Renal cortical epithelial cell (primary cell): ENCODE measurements at regions not wholly inside any gene's neighbourhood (a gene's known extent, or its start where the extent isn't known, plus 50 kb on each side); places are given as distances from the start of the nearest gene placed in this dataset.

ENCODE experiments used
- DNase-seq: peaks from one replicate; pipeline ENCODE4 v3.0.0-alpha.2; 2011; ENCODE audit warnings: low read depth

GRCh38 chr10:8481718-8482504 lies 427.4 kb downstream of the GATA3 start:
- DNase-seq = no peak

- DNase-seq = no peak
Measured at GRCh38 chr10:8485032-8485431, 430.5 kb downstream of the GATA3 start.

GRCh38 chr10:8487346-8487745 lies 432.9 kb downstream of the GATA3 start:
- DNase-seq = no peak

- DNase-seq = no peak
Measured at GRCh38 chr10:8489232-8489631, 434.7 kb downstream of the GATA3 start.

GRCh38 chr10:8489823-8490222 lies 435.3 kb downstream of the GATA3 start:
- no peak for DNase-seq

GRCh38 chr10:8498290-8498689 lies 443.8 kb downstream of the GATA3 start:
- no peak for DNase-seq

GRCh38 chr10:8498881-8499280 lies 444.4 kb downstream of the GATA3 start:
- DNase-seq = peak; percentile 12

GRCh38 chr10:8499312-8499711 lies 444.8 kb downstream of the GATA3 start:
- peak; percentile 34 for DNase-seq

- no peak for DNase-seq
Measured at GRCh38 chr10:8499752-8500390, 445.4 kb downstream of the GATA3 start.

GRCh38 chr10:8502573-8502972 lies 448.1 kb downstream of the GATA3 start:
- DNase-seq = no peak

- no peak for DNase-seq
Measured at GRCh38 chr10:8504499-8504898, 450.0 kb downstream of the GATA3 start.

- no peak for DNase-seq
Measured at GRCh38 chr10:8507156-8507555, 452.7 kb downstream of the GATA3 start.

GRCh38 chr10:8508882-8509281 lies 454.4 kb downstream of the GATA3 start:
- DNase-seq = no peak

GRCh38 chr10:8510471-8510870 lies 456.0 kb downstream of the GATA3 start:
- DNase-seq = no peak

- DNase-seq = no peak
Measured at GRCh38 chr10:8511026-8511425, 456.5 kb downstream of the GATA3 start.

GRCh38 chr10:8513155-8514147 lies 459.0 kb downstream of the GATA3 start:
- DNase-seq = no peak

GRCh38 chr10:8520382-8520781 lies 465.9 kb downstream of the GATA3 start:
- DNase-seq = no peak

- no peak for DNase-seq
Measured at GRCh38 chr10:8527773-8528172, 473.3 kb downstream of the GATA3 start.

- no peak for DNase-seq
Measured at GRCh38 chr10:8531116-8531515, 476.6 kb downstream of the GATA3 start.

GRCh38 chr10:8532647-8533046 lies 478.2 kb downstream of the GATA3 start:
- DNase-seq = no peak

- no peak for DNase-seq
Measured at GRCh38 chr10:8533462-8533861, 479.0 kb downstream of the GATA3 start.

GRCh38 chr10:8534096-8534495 lies 479.6 kb downstream of the GATA3 start:
- no peak for DNase-seq
